HG03558 (cell line): ENCODE measurements at regions not wholly inside any gene's neighbourhood (a gene's known extent, or its start where the extent isn't known, plus 50 kb on each side); places are given as distances from the start of the nearest gene placed in this dataset.

Experiments used
- ATAC-seq: cut with Tn5 transposase; IDR thresholded peaks from one replicate; pipeline ENCODE4 v1.9.1; 2021; ENCODE audit warnings: moderate number of reproducible peaks; ENCODE audit not compliant: unreplicated experiment; ENCODE audit errors: extremely low read depth

GRCh38 chr14:61193476-61193875, 87.7 kb downstream of the TMEM30B start:
- no peak for ATAC-seq

GRCh38 chr14:61192989-61193388, 88.1 kb downstream of the TMEM30B start:
- no peak for ATAC-seq

GRCh38 chr14:61191733-61192132, 89.4 kb downstream of the TMEM30B start:
- ATAC-seq = no peak

- ATAC-seq = no peak
These were observed 90.8 kb downstream of the TMEM30B start for GRCh38 chr14:61190341-61190740.

- no peak for ATAC-seq
These were observed 91.9 kb downstream of the TMEM30B start for GRCh38 chr14:61188978-61189808.

- no peak for ATAC-seq
These were observed 92.9 kb downstream of the TMEM30B start for GRCh38 chr14:61188196-61188595.

GRCh38 chr14:61187196-61187905, 93.8 kb downstream of the TMEM30B start:
- no peak for ATAC-seq

- no peak for ATAC-seq
These were observed 94.6 kb downstream of the TMEM30B start for GRCh38 chr14:61186341-61187195.

- ATAC-seq = no peak
These were observed 95.6 kb downstream of the TMEM30B start for GRCh38 chr14:61185534-61185933.

GRCh38 chr14:61184112-61184511, 97.0 kb downstream of the TMEM30B start:
- ATAC-seq = no peak

- no peak for ATAC-seq
These were observed 97.8 kb downstream of the TMEM30B start for GRCh38 chr14:61183196-61183885.

- no peak for ATAC-seq
These were observed 101.2 kb downstream of the TMEM30B start for GRCh38 chr14:61179796-61180398.

GRCh38 chr14:61179061-61179690, 102.0 kb downstream of the TMEM30B start:
- no peak for ATAC-seq

GRCh38 chr14:61178226-61179060, 102.7 kb downstream of the TMEM30B start:
- ATAC-seq = no peak

- no peak for ATAC-seq
These were observed 103.6 kb downstream of the TMEM30B start for GRCh38 chr14:61177279-61178225.

GRCh38 chr14:61176686-61177085, 104.5 kb downstream of the TMEM30B start:
- ATAC-seq = no peak

- ATAC-seq = no peak
These were observed 106.2 kb downstream of the TMEM30B start for GRCh38 chr14:61174987-61175386.
